GM23338 (cell line): ENCODE measurements at regions not wholly inside any gene's neighbourhood (a gene's known extent, or its start where the extent isn't known, plus 50 kb on each side); places are given as distances from the start of the nearest gene placed in this dataset.
A peak's percentile ranks its signal among the peaks of the same experiment; 100 is the strongest.

Experiments used
- ATAC-seq: fragments of 200-7000 bp; cut with Tn5 transposase; 3 replicates; pipeline ENCODE4 v1.9.1; 2020
- DNase-seq: peaks from one replicate; pipeline ENCODE4 v3.0.0-alpha.2; 2015; ENCODE audit warnings: low spot score
- H2AFZ ChIP-seq: fragments of 200-600 bp; sonication (generic); 2 replicates; pipeline ENCODE4 v1.8.0; 2016; ENCODE audit warnings: antibody characterized with exemption, mild to moderate bottlenecking, moderate library complexity
- H3F3A ChIP-seq: fragments of 200-600 bp; sonication (generic); replicated peaks from 2 replicates; pipeline ENCODE4 v1.8.0; 2017; ENCODE audit warnings: antibody characterized with exemption, mixed run types, low read depth
- H3K27ac ChIP-seq: fragments of 200-600 bp; sonication (generic); 2 replicates; pipeline ENCODE4 v1.6.1; 2016; ENCODE audit warnings: low read depth
- H3K27me3 ChIP-seq: fragments of 200-600 bp; sonication (generic); 2 replicates; pipeline ENCODE4 v1.8.0; 2016; ENCODE audit warnings: mild to moderate bottlenecking, mixed run types, moderate library complexity; ENCODE audit not compliant: insufficient read depth
- H3K36me3 ChIP-seq: fragments of 200-600 bp; sonication (generic); 2 replicates; pipeline ENCODE4 v1.8.0; 2016; ENCODE audit warnings: mild to moderate bottlenecking; ENCODE audit not compliant: insufficient read depth
- H3K4me1 ChIP-seq: fragments of 200-600 bp; sonication (generic); 2 replicates; pipeline ENCODE4 v1.8.0; 2016; ENCODE audit warnings: mild to moderate bottlenecking, moderate library complexity; ENCODE audit not compliant: insufficient read depth
- H3K4me2 ChIP-seq: fragments of 200-600 bp; sonication (generic); 2 replicates; pipeline ENCODE4 v1.7.1; 2017; ENCODE audit warnings: mixed run types
- H3K4me3 ChIP-seq: fragments of 200-600 bp; sonication (generic); 2 replicates; pipeline ENCODE4 v1.6.1; 2016; ENCODE audit warnings: mixed run types
- H3K79me2 ChIP-seq: fragments of 200-600 bp; sonication (generic); replicated peaks from 2 replicates; pipeline ENCODE4 v1.8.0; 2017; ENCODE audit warnings: mild to moderate bottlenecking; ENCODE audit not compliant: insufficient read depth
- H3K9me2 ChIP-seq: fragments of 200-600 bp; sonication (generic); 2 replicates; pipeline ENCODE4 v1.8.0; 2017; ENCODE audit not compliant: insufficient read depth
- H4K20me1 ChIP-seq: fragments of 200-600 bp; sonication (generic); replicated peaks from 2 replicates; pipeline ENCODE4 v1.8.0; 2017; ENCODE audit warnings: mild to moderate bottlenecking; ENCODE audit not compliant: insufficient read depth
- H3K27ac Mint-ChIP-seq: 2 replicates; pipeline ENCODE4 v1.8.0; 2020; ENCODE audit warnings: inconsistent platforms, mild to moderate bottlenecking, moderate library complexity, mixed read lengths
- H3K27me3 Mint-ChIP-seq: 3 replicates; pipeline ENCODE4 v1.8.0; 2022; ENCODE audit warnings: low read depth, mild to moderate bottlenecking, moderate library complexity, mixed read lengths, inconsistent platforms; ENCODE audit not compliant: insufficient read depth, poor library complexity
- H3K36me3 Mint-ChIP-seq: 3 replicates; pipeline ENCODE4 v1.8.0; 2021; ENCODE audit warnings: low read depth, mild to moderate bottlenecking, inconsistent platforms, moderate library complexity, mixed read lengths
- H3K4me1 Mint-ChIP-seq: 3 replicates; pipeline ENCODE4 v1.8.0; 2020; ENCODE audit warnings: mild to moderate bottlenecking, inconsistent platforms, mixed read lengths
- H3K4me3 Mint-ChIP-seq: 3 replicates; pipeline ENCODE4 v1.8.0; 2021; ENCODE audit warnings: moderate library complexity, mild to moderate bottlenecking, inconsistent platforms, mixed read lengths
- H3K9me3 Mint-ChIP-seq: 3 replicates; pipeline ENCODE4 v1.8.0; 2020; ENCODE audit warnings: moderate library complexity, mild to moderate bottlenecking, inconsistent platforms, mixed read lengths
- CTCF ChIP-seq, 2 experiments: fragments of 200-600 bp in 1 of 2; sonication (generic) in 1 of 2; conservative IDR thresholded peaks; 2 replicates each; pipeline versions ENCODE4 v1.5.1 to v1.6.1; 2016 to 2017; ENCODE audit warnings: antibody characterized with exemption in 2 of 2, low read depth in 2 of 2, mild to moderate bottlenecking in 2 of 2, moderate library complexity in 1 of 2
- ETS1 ChIP-seq: IDR thresholded peaks from 2 replicates; pipeline ENCODE4 v1.6.1; 2016; ENCODE audit warnings: antibody characterized with exemption
- JUNB ChIP-seq: IDR thresholded peaks from one replicate; pipeline ENCODE4 v1.6.1; 2016; ENCODE audit warnings: antibody characterized with exemption; ENCODE audit not compliant: unreplicated experiment
- NANOG ChIP-seq: IDR thresholded peaks from 2 replicates; pipeline ENCODE4 v1.6.1; 2016; ENCODE audit warnings: antibody characterized with exemption, borderline replicate concordance
- POLR2AphosphoS5 ChIP-seq: IDR thresholded peaks from 2 replicates; pipeline ENCODE4 v1.6.1; 2016; ENCODE audit warnings: antibody characterized with exemption, low read depth
- REST ChIP-seq: IDR thresholded peaks from one replicate; pipeline ENCODE4 v1.6.1; 2018; ENCODE audit warnings: antibody characterized with exemption; ENCODE audit not compliant: unreplicated experiment
- STAT1 ChIP-seq: IDR thresholded peaks from one replicate; pipeline ENCODE4 v1.6.1; 2016; ENCODE audit warnings: antibody characterized with exemption; ENCODE audit not compliant: unreplicated experiment

- no peaks in the 10 kb centered on the region for H3K4me1 ChIP-seq
- H3K36me3 ChIP-seq = no peaks in the 10 kb centered on the region
- no peaks in the 10 kb centered on the region for H3K79me2 ChIP-seq
- ATAC-seq (no peak; the same call in 2 of the 3 replicates), DNase-seq (peak; percentile 16)
- Mint-ChIP-seq H3K4me3 (no peak overlapping the region), H3K27me3 (no peaks in the 10 kb centered on the region), H3K9me3 (no peaks in the 10 kb centered on the region), H3K4me1 (no peaks in the 10 kb centered on the region; the same call in 2 of the 3 replicates), H3K27ac (no peak overlapping the region), H3K36me3 (no peaks in the 10 kb centered on the region)
- peaks cover 8% of the 10 kb centered on the region; the same call in 1 of the 2 replicates for H3K9me2 ChIP-seq
- no peak overlapping the region for H3K27ac ChIP-seq
- TF ChIP-seq REST = no peak
- TF ChIP-seq CTCF (conservative IDR thresholded peaks at IDR 0.05; ENCODE audit: low read depth in 2 of 2) = 0 out of 4 replicates have a peak, but pooled peaks of 1 of the 2 experiments have one; percentile 6
- no peak for TF ChIP-seq NANOG
- no peak for TF ChIP-seq JUNB
- TF ChIP-seq ETS1 = no peak
- no peak overlapping the region for H3K4me3 ChIP-seq
- no peak overlapping the region for H3K4me2 ChIP-seq
- no peaks in the 10 kb centered on the region for H3F3A ChIP-seq
- H3K27me3 ChIP-seq = no peaks in the 10 kb centered on the region
- H2AFZ ChIP-seq = peak overlapping the region; percentile 87; the same call in 1 of the 2 replicates
- H4K20me1 ChIP-seq = no peaks in the 10 kb centered on the region
Observed at GRCh38 chr13:21232196-21232595, 55.7 kb downstream of the MRPL57 start.

GRCh38 chr13:21232599-21232998 is 56.1 kb downstream of the MRPL57 start:
- no peak overlapping the region for H3K4me3 ChIP-seq
- H3K27ac ChIP-seq = no peak overlapping the region
- H3K27me3 ChIP-seq = no peaks in the 10 kb centered on the region
- H3K36me3 Mint-ChIP-seq = no peaks in the 10 kb centered on the region
- no peak overlapping the region for H3K4me3 Mint-ChIP-seq
- no peaks in the 10 kb centered on the region for H4K20me1 ChIP-seq
- DNase-seq (no peak), ATAC-seq (no peak)
- peak overlapping the region; percentile 87; the same call in 1 of the 2 replicates for H2AFZ ChIP-seq
- H3F3A ChIP-seq = no peaks in the 10 kb centered on the region
- no peaks in the 10 kb centered on the region for H3K27me3 Mint-ChIP-seq
- H3K9me3 Mint-ChIP-seq = no peaks in the 10 kb centered on the region; the same call in 2 of the 3 replicates
- peaks cover 8% of the 10 kb centered on the region; the same call in 1 of the 2 replicates for H3K9me2 ChIP-seq
- H3K4me1 Mint-ChIP-seq = no peaks in the 10 kb centered on the region; the same call in 2 of the 3 replicates
- no peaks in the 10 kb centered on the region for H3K36me3 ChIP-seq
- H3K4me2 ChIP-seq = no peak overlapping the region
- H3K79me2 ChIP-seq = no peaks in the 10 kb centered on the region
- no peaks in the 10 kb centered on the region for H3K4me1 ChIP-seq
- no peak overlapping the region for H3K27ac Mint-ChIP-seq
- TF ChIP-seq STAT1 (no peak), CTCF (conservative IDR thresholded peaks at IDR 0.05; ENCODE audit: low read depth in 2 of 2) (no peak), POLR2AphosphoS5 (no peak)
